HepG2 (cell line): ENCODE measurements at regions not wholly inside any gene's neighbourhood (a gene's known extent, or its start where the extent isn't known, plus 50 kb on each side); places are given as distances from the start of the nearest gene placed in this dataset.

Experiments used
- CREB1 ChIP-seq, 2 experiments: fragments of 450-650 bp in 1 of 2; IDR thresholded peaks; 2 replicates each; pipeline ENCODE4 v1.6.1; 2016 to 2017; ENCODE audit warnings: control low read depth in 1 of 2, mild to moderate bottlenecking in 1 of 2, missing compliant biosample characterization in 1 of 2, missing genetic modification characterization in 1 of 2
- FOXP1 ChIP-seq, 2 experiments: fragments of 450-650 bp in 1 of 2; IDR thresholded peaks; 2 replicates each; pipeline ENCODE4 v1.6.1; 2017 to 2018; ENCODE audit warnings: antibody characterized with exemption in 1 of 2
- GABPA ChIP-seq, 2 experiments: IDR thresholded peaks; 2 replicates each; pipeline ENCODE4 v1.6.1; 2011 to 2016; ENCODE audit warnings: low read depth in 2 of 2, low read length in 1 of 2, missing biosample characterization in 1 of 2, missing genetic modification characterization in 1 of 2
- PLRG1 ChIP-seq: fragments of 450-650 bp; conservative IDR thresholded peaks from 2 replicates; pipeline ENCODE4 v1.6.1; 2016
- SNAI1 ChIP-seq: sonication (generic); formaldehyde crosslinking; IDR thresholded peaks from 2 replicates; pipeline ENCODE4 v1.5.0; 2020; ENCODE audit warnings: mild to moderate bottlenecking, missing genetic modification reagents, borderline replicate concordance
- ZNF20 ChIP-seq: sonication (generic); formaldehyde crosslinking; IDR thresholded peaks from 2 replicates; pipeline ENCODE4 v1.4.0; 2020; ENCODE audit warnings: mild to moderate bottlenecking, moderate library complexity, missing genetic modification reagents
- TF ChIP-seq, protein P1 (sequence below): sonication (generic); formaldehyde crosslinking; IDR thresholded peaks from 2 replicates; pipeline ENCODE4 v1.8.0; 2022; ENCODE audit warnings: mild to moderate bottlenecking, missing genetic modification reagents, moderate library complexity
- TF ChIP-seq, protein P2 (sequence below): sonication (generic); formaldehyde crosslinking; IDR thresholded peaks from 2 replicates; pipeline ENCODE4 v1.9.0; 2021; ENCODE audit warnings: missing genetic modification reagents, borderline replicate concordance

GRCh38 chr2:118227698-118228508, 139.6 kb downstream of the INSIG2 start:
- no peak for TF ChIP-seq ZNF20 (CRISPR knock-in tag)
- no peak for TF ChIP-seq CREB1 (IDR thresholded peaks at IDR 0.05)
- no peak for TF ChIP-seq CREB1 (CRISPR knock-in tag; IDR thresholded peaks at IDR 0.05)
- no peak for TF ChIP-seq PLRG1
- no peak for TF ChIP-seq FOXP1 (IDR thresholded peaks at IDR 0.05)
- TF ChIP-seq FOXP1 (CRISPR knock-in tag; IDR thresholded peaks at IDR 0.05), result no peak
- TF ChIP-seq, protein P1, sequence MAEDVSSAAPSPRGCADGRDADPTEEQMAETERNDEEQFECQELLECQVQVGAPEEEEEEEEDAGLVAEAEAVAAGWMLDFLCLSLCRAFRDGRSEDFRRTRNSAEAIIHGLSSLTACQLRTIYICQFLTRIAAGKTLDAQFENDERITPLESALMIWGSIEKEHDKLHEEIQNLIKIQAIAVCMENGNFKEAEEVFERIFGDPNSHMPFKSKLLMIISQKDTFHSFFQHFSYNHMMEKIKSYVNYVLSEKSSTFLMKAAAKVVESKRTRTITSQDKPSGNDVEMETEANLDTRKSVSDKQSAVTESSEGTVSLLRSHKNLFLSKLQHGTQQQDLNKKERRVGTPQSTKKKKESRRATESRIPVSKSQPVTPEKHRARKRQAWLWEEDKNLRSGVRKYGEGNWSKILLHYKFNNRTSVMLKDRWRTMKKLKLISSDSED (CRISPR knock-in tag), result no peak
- TF ChIP-seq GABPA (IDR thresholded peaks at IDR 0.05; ENCODE audit: low read depth, low read length), result no peak
- no peak for TF ChIP-seq GABPA (CRISPR knock-in tag; IDR thresholded peaks at IDR 0.05; ENCODE audit: low read depth)
- TF ChIP-seq, protein P2, sequence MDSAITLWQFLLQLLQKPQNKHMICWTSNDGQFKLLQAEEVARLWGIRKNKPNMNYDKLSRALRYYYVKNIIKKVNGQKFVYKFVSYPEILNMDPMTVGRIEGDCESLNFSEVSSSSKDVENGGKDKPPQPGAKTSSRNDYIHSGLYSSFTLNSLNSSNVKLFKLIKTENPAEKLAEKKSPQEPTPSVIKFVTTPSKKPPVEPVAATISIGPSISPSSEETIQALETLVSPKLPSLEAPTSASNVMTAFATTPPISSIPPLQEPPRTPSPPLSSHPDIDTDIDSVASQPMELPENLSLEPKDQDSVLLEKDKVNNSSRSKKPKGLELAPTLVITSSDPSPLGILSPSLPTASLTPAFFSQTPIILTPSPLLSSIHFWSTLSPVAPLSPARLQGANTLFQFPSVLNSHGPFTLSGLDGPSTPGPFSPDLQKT (CRISPR knock-in tag), result no peak
- TF ChIP-seq SNAI1 (CRISPR knock-in tag), result no peak
